ENCODE measurements at regions not wholly inside any gene's neighbourhood (a gene's known extent, or its start where the extent isn't known, plus 50 kb on each side); places are given as distances from the start of the nearest gene placed in this dataset.

- TF ChIP-seq, protein P1, sequence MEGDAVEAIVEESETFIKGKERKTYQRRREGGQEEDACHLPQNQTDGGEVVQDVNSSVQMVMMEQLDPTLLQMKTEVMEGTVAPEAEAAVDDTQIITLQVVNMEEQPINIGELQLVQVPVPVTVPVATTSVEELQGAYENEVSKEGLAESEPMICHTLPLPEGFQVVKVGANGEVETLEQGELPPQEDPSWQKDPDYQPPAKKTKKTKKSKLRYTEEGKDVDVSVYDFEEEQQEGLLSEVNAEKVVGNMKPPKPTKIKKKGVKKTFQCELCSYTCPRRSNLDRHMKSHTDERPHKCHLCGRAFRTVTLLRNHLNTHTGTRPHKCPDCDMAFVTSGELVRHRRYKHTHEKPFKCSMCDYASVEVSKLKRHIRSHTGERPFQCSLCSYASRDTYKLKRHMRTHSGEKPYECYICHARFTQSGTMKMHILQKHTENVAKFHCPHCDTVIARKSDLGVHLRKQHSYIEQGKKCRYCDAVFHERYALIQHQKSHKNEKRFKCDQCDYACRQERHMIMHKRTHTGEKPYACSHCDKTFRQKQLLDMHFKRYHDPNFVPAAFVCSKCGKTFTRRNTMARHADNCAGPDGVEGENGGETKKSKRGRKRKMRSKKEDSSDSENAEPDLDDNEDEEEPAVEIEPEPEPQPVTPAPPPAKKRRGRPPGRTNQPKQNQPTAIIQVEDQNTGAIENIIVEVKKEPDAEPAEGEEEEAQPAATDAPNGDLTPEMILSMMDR (IDR thresholded peaks at IDR 0.05; ENCODE audit: low read depth, low read length) = no peak
- TF ChIP-seq MAX (IDR thresholded peaks at IDR 0.05; ENCODE audit: low read depth, low read length) = no peak
Observed at GRCh38 chr4:3670521-3671519, 95.4 kb upstream of the ADRA2C start.
